ENCODE measurements at regions not wholly inside any gene's neighbourhood (a gene's known extent, or its start where the extent isn't known, plus 50 kb on each side); places are given as distances from the start of the nearest gene placed in this dataset.

GRCh38 chr1:201708691-201709090 is 120.3 kb upstream of the IPO9 start:
- DNase-seq (no peak), ATAC-seq (no peak)
- Histone ChIP-seq H3K4me1 (no peaks in the 10 kb centered on the region), H3K27me3 (no peaks in the 10 kb centered on the region), H3K9me3 (no peaks in the 10 kb centered on the region), H3K27ac (no peak overlapping the region), H3K36me3 (no peaks in the 10 kb centered on the region), H3K4me3 (no peak overlapping the region)
- WGBS (ENCODE audit: insufficient coverage, low coverage, low lambda C conversion rate, missing lambda C conversion rate), result 62% methylated on average over 2 of the region's 5 CpGs
- intact Hi-C loops (cut with DNase I), result loop anchor here in 1 of 2 donors (5.0 kb wide), 1 partner anchor 84 kb away; no protein-coding TSS in a partner anchor
- no peak for TF ChIP-seq CTCF (IDR thresholded peaks at IDR 0.05)
- TF ChIP-seq POLR2A (IDR thresholded peaks at IDR 0.05), result no peak

DNA sequence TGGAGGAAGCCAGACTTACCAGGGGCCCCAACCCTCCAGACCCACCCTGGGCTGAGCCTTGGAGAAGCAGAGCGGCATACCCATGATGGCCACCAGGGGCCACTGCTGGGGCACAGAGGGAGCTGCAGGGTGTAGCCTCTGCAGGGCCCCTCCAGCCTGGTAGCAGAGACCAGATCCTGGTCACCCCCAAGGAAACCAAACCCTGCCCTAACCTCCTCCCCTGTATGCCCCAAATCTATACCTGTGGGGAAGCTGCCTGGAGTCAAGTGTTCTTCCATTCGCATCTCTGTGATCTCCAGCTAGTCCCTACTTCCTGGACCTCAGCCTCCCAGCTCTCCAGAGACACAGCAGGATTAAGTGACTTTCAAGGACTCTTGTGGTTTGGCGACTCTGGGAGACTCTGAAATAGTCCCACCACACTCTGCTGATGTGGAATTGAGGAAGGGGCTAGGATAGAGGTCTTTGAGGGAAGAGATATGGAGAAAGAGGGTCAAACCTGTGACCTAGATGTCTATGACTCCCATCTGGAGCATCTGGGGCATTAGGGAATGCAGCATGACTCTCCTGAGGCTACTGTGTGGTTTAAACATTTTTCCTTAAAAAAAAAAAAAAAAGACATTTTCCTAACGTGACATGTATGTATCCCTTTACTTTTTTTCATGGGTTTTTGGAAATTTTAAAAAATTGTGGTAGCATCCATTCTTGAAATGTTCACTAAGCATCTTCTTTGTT is 119.2 kb upstream of the IPO9 start:
- Histone ChIP-seq H3K4me3 (no peak overlapping the region), H3K36me3 (no peaks in the 10 kb centered on the region), H3K4me1 (no peaks in the 10 kb centered on the region), H3K9me3 (no peaks in the 10 kb centered on the region), H3K27ac (no peak overlapping the region), H3K27me3 (no peaks in the 10 kb centered on the region)
- ATAC-seq, result peak; percentile 76 to 88 (median 82)
- peak in 2 of 3 donors; percentile 67 to 72 for DNase-seq
- TF ChIP-seq POLR2A (IDR thresholded peaks at IDR 0.05) (no peak), CTCF (IDR thresholded peaks at IDR 0.05) (peak; percentile 70 to 94 (median 90))
- WGBS (ENCODE audit: insufficient coverage, low coverage, low lambda C conversion rate, missing lambda C conversion rate), result 61% methylated on average over 3 of the region's 4 CpGs
- intact Hi-C loops (cut with DNase I), result loop anchor here (5.0 kb wide), 3 partner anchors 78 to 147 kb away; no protein-coding TSS in a partner anchor

DNA sequence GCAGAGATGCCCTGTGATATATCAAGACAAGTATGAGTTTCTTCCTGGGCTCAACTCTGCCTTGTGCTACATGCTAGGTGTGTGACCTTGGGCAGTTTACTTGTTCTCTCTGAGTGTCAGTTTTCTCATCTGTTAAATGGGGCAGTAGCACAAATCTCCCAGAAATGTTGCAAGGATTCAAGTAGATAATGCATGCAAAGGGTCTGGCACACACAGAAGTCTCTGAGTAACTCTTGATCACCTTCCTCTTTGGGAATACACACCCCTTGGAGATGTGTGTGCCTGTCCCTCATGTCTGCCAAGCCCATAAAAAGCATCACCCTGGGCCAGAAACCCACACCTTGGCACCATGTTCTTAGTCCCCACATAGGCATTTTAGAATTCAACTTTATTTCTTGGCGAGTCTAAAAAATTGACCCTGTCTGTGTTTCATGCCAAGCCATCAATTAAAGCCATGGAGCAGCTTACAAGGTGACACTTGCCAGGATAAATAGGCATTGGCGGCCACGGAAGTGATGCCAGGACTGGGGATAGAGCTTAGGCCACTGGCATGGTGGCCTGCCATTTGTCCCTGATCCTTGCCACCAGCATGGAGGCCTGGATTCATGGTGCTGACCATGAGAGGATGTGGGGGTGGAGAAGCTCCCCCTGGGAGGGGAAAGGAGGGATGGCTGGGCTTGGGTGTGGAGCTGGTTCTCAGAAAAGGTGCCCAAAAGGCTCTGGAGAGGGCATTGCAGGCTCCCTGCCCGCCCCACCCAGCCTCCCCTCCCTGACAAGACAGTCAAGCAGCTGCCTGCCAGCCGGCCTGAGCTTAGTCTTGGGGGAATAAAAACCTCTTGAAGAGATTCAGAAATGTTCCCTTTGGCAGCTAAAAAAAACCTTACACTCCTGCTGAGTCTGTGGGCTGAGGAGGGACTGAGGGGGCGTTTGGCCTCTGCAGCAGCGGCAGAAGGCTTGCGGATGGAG is 118.0 kb upstream of the IPO9 start:
- H3K36me3 ChIP-seq, result no peaks in the 10 kb centered on the region
- H3K4me1 ChIP-seq, result no peaks in the 10 kb centered on the region
- TF ChIP-seq CTCF (IDR thresholded peaks at IDR 0.05) (no peak), POLR2A (IDR thresholded peaks at IDR 0.05) (no peak)
- ATAC-seq, result no peak
- DNase-seq, result no peak
- intact Hi-C loops (cut with DNase I), result loop anchor here in 1 of 2 donors (5.0 kb wide), 2 partner anchors 76 to 149 kb away; no protein-coding TSS in a partner anchor
- no peaks in the 10 kb centered on the region for H3K9me3 ChIP-seq
- H3K27ac ChIP-seq, result no peak overlapping the region
- no peak overlapping the region for H3K4me3 ChIP-seq
- 65% methylated on average over 8 of the region's 8 CpGs for WGBS (ENCODE audit: insufficient coverage, low coverage, low lambda C conversion rate, missing lambda C conversion rate)
- no peaks in the 10 kb centered on the region for H3K27me3 ChIP-seq

DNA sequence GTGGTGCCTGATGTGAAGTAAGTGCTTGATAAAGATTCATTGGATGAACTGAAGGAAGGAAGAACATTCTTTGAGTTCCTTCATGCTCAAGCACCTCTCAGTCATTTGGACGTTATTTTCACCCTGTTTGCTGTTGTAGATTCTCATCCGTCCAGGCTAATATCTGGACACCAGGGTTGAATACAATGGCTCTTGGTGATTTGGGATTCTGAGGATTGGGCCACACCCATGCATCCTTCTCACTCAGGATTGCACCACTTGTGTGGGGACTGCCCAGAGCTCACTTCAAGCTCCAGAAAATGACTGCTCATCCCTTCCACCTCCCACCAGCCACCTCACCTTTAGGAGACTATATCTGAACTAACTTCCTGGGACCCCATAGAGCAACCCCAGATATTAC is 117.1 kb upstream of the IPO9 start:
- Histone ChIP-seq H3K4me1 (no peaks in the 10 kb centered on the region), H3K27ac (no peak overlapping the region)
- intact Hi-C loops (cut with DNase I), result loop anchor here in 1 of 2 donors (5.0 kb wide), 2 partner anchors 75 to 150 kb away; no protein-coding TSS in a partner anchor

More for the DNA sequence above, 117.1 kb upstream of the IPO9 start:
- DNase-seq, result no peak
- no peaks in the 10 kb centered on the region for H3K36me3 ChIP-seq
- WGBS (ENCODE audit: insufficient coverage, low coverage, low lambda C conversion rate, missing lambda C conversion rate), result 50% methylated on average over 2 of the region's 2 CpGs
- no peak for ATAC-seq
- no peaks in the 10 kb centered on the region for H3K9me3 ChIP-seq
- TF ChIP-seq POLR2A (IDR thresholded peaks at IDR 0.05) (no peak), CTCF (IDR thresholded peaks at IDR 0.05) (no peak)
- H3K27me3 ChIP-seq, result no peaks in the 10 kb centered on the region
- H3K4me3 ChIP-seq, result no peak overlapping the region

Data from right lobe of liver (tissue), 6 donors.